ENCODE measurements at regions not wholly inside any gene's neighbourhood (a gene's known extent, or its start where the extent isn't known, plus 50 kb on each side); places are given as distances from the start of the nearest gene placed in this dataset.

DNA sequence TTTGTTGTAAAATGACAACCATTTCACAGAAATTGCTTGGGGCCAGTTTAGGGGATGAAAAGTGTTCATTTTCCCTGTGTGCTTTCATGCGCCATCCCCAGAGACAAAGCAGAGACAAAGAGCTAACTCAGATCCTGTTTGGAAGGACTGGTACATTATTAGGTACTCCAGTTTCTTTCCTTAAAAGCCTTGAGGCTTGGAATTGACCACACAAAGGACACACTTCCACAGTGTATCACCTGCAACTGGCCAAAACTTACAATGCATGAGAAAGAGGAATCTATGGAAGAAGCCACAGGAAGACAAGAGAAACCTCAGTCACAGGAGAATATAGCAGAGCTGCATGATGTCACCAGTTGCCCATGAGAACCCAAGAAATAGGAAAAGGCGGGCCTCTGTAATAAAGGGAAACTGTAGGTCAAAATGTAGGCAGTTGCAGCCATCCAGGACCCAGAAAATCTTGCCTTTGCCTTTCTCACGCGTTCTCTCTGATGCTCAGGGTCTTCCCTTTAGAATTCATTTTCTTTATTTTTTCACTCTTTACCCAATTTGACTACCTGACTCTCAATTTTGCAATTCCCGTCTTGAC lies 339.0 kb downstream of the RMST start:
- H3K27me3 ChIP-seq (ENCODE audit: control insufficient read depth in 1 of 2, insufficient read depth in 2 of 2, low read length in 2 of 2): no peaks in the 10 kb centered on the region
- 90 to 91% methylated on average over 5 of the region's 5 CpGs for WGBS, 2 donors
- no peaks in the 10 kb centered on the region for H3K4me1 ChIP-seq (ENCODE audit: control insufficient read depth in 2 of 2, insufficient read depth in 2 of 2, low read length in 1 of 2)
- no peak overlapping the region for H3K27ac ChIP-seq (ENCODE audit: low read depth in 2 of 2, low read length in 1 of 2)
- no peaks in the 10 kb centered on the region for H3K9me3 ChIP-seq (ENCODE audit: control insufficient read depth in 2 of 2, insufficient read depth in 1 of 2, low read depth in 1 of 2, low read length in 1 of 2)
- H3K36me3 ChIP-seq (ENCODE audit: control insufficient read depth in 2 of 2, insufficient read depth in 2 of 2, low read length in 1 of 2): no peaks in the 10 kb centered on the region
- H3K4me3 ChIP-seq (ENCODE audit: low read depth in 1 of 2, low read length in 2 of 2): no peak overlapping the region

DNA sequence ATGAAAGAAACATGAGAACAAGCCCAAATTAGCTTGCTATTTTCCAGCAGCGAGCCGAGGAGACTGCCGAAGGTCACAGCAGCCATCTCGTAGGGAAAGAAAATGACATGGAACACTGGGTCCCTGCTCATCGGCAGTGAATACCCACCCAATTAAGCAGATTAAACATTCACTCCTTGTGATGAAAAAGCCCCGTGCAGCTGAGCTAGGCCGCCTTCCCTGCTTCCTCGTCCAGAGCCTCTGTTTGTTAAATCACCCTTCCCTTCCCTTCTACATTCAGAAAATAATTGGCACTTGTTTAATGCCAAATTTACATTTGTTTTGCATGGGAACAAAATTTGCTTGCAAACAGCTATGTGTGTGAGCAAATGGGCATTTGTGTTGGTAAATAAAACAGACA lies 342.5 kb downstream of the RMST start:
- Histone ChIP-seq H3K9me3 (ENCODE audit: control insufficient read depth in 2 of 2, insufficient read depth in 1 of 2, low read depth in 1 of 2, low read length in 1 of 2) (no peaks in the 10 kb centered on the region), H3K36me3 (ENCODE audit: control insufficient read depth in 2 of 2, insufficient read depth in 2 of 2, low read length in 1 of 2) (no peaks in the 10 kb centered on the region), H3K27me3 (ENCODE audit: control insufficient read depth in 1 of 2, insufficient read depth in 2 of 2, low read length in 2 of 2) (no peaks in the 10 kb centered on the region), H3K27ac (ENCODE audit: low read depth in 2 of 2, low read length in 1 of 2) (no peak overlapping the region), H3K4me3 (ENCODE audit: low read depth in 1 of 2, low read length in 2 of 2) (no peak overlapping the region), H3K4me1 (ENCODE audit: control insufficient read depth in 2 of 2, insufficient read depth in 2 of 2, low read length in 1 of 2) (no peaks in the 10 kb centered on the region)
- 63 to 78% methylated on average over 8 of the region's 8 CpGs for WGBS, 2 donors

DNA sequence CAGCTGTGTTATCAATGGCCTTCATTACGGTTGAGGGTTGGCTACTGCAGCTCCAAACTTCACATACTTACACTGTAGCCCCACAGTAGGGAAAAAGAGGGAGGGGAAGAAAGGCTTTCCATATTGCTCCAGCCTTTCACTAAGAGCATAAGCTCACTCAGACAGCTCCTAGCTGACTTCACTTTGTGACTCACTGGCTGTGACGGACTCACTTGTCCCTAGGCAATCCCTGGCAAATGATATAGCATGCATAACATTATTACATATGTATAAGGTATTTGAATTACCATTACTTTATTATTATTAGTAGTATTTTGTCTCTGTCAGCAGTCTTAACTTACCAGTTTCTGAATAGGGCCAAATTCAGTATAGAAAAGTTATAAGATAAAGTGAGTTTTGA lies 350.7 kb downstream of the RMST start:
- Histone ChIP-seq H3K27me3 (ENCODE audit: control insufficient read depth in 1 of 2, insufficient read depth in 2 of 2, low read length in 2 of 2) (no peaks in the 10 kb centered on the region), H3K4me1 (ENCODE audit: control insufficient read depth in 2 of 2, insufficient read depth in 2 of 2, low read length in 1 of 2) (no peaks in the 10 kb centered on the region), H3K36me3 (ENCODE audit: control insufficient read depth in 2 of 2, insufficient read depth in 2 of 2, low read length in 1 of 2) (no peaks in the 10 kb centered on the region), H3K27ac (ENCODE audit: low read depth in 2 of 2, low read length in 1 of 2) (no peak overlapping the region), H3K4me3 (ENCODE audit: low read depth in 1 of 2, low read length in 2 of 2) (no peak overlapping the region), H3K9me3 (ENCODE audit: control insufficient read depth in 2 of 2, insufficient read depth in 1 of 2, low read depth in 1 of 2, low read length in 1 of 2) (no peaks in the 10 kb centered on the region)
- WGBS, 2 donors: 71 to 72% methylated on average over 2 of the region's 2 CpGs

DNA sequence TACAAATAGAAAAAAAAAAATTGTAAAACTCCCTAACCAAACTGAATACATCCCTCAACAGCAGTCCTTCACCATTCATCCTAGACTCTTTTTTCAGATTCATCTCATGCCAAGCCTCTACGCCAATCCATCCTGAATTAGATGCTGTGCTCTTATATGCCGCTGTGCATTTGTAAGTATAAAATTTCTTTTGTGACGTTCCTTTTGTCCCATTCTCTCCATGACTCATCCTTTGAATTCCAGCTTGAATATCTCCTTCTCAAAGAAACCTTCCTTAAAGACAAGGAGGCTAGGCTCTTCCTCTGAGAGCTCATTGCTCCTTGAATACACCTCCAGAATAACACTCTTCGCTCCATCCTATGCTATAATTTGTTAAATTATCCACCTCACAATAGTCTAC lies 359.2 kb downstream of the RMST start:
- Histone ChIP-seq H3K9me3 (ENCODE audit: control insufficient read depth in 2 of 2, insufficient read depth in 1 of 2, low read depth in 1 of 2, low read length in 1 of 2) (no peaks in the 10 kb centered on the region), H3K4me1 (ENCODE audit: control insufficient read depth in 2 of 2, insufficient read depth in 2 of 2, low read length in 1 of 2) (no peaks in the 10 kb centered on the region), H3K4me3 (ENCODE audit: low read depth in 1 of 2, low read length in 2 of 2) (no peak overlapping the region), H3K36me3 (ENCODE audit: control insufficient read depth in 2 of 2, insufficient read depth in 2 of 2, low read length in 1 of 2) (no peaks in the 10 kb centered on the region), H3K27ac (ENCODE audit: low read depth in 2 of 2, low read length in 1 of 2) (no peak overlapping the region), H3K27me3 (ENCODE audit: control insufficient read depth in 1 of 2, insufficient read depth in 2 of 2, low read length in 2 of 2) (no peaks in the 10 kb centered on the region)
- whole genome bisulfite sequencing, 2 donors: 80 to 82% methylated on average over 4 of the region's 4 CpGs

DNA sequence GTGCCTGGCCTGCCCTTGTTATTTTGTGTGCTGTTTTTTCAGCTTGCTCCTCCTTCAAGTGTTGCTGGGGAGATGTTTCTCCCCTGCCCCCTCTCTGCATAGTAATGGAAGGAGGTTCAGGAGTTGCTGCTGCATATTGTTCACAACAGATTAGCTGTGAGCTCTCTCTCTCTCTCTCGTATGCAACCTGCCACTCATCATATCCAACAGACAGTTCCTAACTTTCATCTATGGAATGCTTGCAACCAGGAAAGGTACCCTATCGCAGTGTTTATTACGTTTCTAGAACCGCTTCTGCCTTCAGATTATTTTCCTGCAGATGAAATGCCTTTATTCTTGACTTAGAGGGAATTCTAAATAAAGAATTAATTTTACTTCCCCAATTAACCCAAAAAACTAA lies 372.9 kb downstream of the RMST start:
- Histone ChIP-seq H3K4me3 (ENCODE audit: low read depth in 1 of 2, low read length in 2 of 2) (no peak overlapping the region), H3K27ac (ENCODE audit: low read depth in 2 of 2, low read length in 1 of 2) (no peak overlapping the region), H3K36me3 (ENCODE audit: control insufficient read depth in 2 of 2, insufficient read depth in 2 of 2, low read length in 1 of 2) (no peaks in the 10 kb centered on the region), H3K9me3 (ENCODE audit: control insufficient read depth in 2 of 2, insufficient read depth in 1 of 2, low read depth in 1 of 2, low read length in 1 of 2) (no peaks in the 10 kb centered on the region), H3K27me3 (ENCODE audit: control insufficient read depth in 1 of 2, insufficient read depth in 2 of 2, low read length in 2 of 2) (no peaks in the 10 kb centered on the region), H3K4me1 (ENCODE audit: control insufficient read depth in 2 of 2, insufficient read depth in 2 of 2, low read length in 1 of 2) (no peaks in the 10 kb centered on the region)
- 87 to 90% methylated on average over 4 of the region's 4 CpGs for WGBS, 2 donors

DNA sequence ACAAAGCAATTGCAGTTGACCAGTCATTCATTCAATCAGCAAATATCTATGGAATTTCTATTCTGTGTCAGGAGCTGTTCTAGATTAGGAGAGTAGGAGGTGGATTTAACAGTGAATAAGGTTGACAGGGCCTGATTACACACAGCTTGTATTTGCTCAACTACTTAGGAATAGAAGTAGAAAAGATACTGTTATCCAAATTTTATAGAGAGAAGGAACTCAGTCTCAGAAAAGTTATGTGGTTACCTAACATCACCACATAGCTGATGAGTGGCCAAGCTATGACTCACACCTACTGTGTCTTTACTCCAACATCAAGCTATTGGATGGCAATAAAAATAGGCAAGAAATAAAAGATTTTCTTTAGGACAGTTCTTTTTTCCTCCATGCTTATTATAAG lies 374.8 kb downstream of the RMST start:
- no peaks in the 10 kb centered on the region for H3K27me3 ChIP-seq (ENCODE audit: control insufficient read depth in 1 of 2, insufficient read depth in 2 of 2, low read length in 2 of 2)
- no peak overlapping the region for H3K4me3 ChIP-seq (ENCODE audit: low read depth in 1 of 2, low read length in 2 of 2)
- H3K4me1 ChIP-seq (ENCODE audit: control insufficient read depth in 2 of 2, insufficient read depth in 2 of 2, low read length in 1 of 2): no peaks in the 10 kb centered on the region
- H3K27ac ChIP-seq (ENCODE audit: low read depth in 2 of 2, low read length in 1 of 2): no peak overlapping the region
- no peaks in the 10 kb centered on the region for H3K9me3 ChIP-seq (ENCODE audit: control insufficient read depth in 2 of 2, insufficient read depth in 1 of 2, low read depth in 1 of 2, low read length in 1 of 2)
- no peaks in the 10 kb centered on the region for H3K36me3 ChIP-seq (ENCODE audit: control insufficient read depth in 2 of 2, insufficient read depth in 2 of 2, low read length in 1 of 2)

DNA sequence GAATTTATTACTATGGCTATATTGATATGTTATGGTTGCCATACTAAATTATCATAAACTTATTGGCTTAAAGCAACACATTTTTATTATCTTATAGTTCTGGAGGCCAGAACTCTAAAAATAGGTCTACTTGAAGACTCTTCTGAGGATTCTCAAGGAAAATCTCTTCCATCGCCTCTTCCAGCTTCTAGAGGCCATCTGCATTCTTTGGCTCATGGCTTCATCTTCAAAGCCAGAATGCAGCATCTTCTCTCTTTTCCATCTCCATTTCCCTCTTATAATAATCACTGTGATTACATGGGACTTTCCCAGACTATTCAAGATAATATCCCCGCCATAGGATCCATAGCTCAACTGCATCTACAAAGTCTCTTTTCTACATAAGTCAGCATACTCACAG lies 385.4 kb downstream of the RMST start:
- 56 to 89% methylated on average over 2 of the region's 2 CpGs for whole genome bisulfite sequencing, 2 donors
- Histone ChIP-seq H3K27me3 (ENCODE audit: control insufficient read depth in 1 of 2, insufficient read depth in 2 of 2, low read length in 2 of 2) (no peaks in the 10 kb centered on the region), H3K4me1 (ENCODE audit: control insufficient read depth in 2 of 2, insufficient read depth in 2 of 2, low read length in 1 of 2) (no peaks in the 10 kb centered on the region), H3K9me3 (ENCODE audit: control insufficient read depth in 2 of 2, insufficient read depth in 1 of 2, low read depth in 1 of 2, low read length in 1 of 2) (no peaks in the 10 kb centered on the region), H3K36me3 (ENCODE audit: control insufficient read depth in 2 of 2, insufficient read depth in 2 of 2, low read length in 1 of 2) (no peaks in the 10 kb centered on the region), H3K27ac (ENCODE audit: low read depth in 2 of 2, low read length in 1 of 2) (no peak overlapping the region), H3K4me3 (ENCODE audit: low read depth in 1 of 2, low read length in 2 of 2) (no peak overlapping the region)

DNA sequence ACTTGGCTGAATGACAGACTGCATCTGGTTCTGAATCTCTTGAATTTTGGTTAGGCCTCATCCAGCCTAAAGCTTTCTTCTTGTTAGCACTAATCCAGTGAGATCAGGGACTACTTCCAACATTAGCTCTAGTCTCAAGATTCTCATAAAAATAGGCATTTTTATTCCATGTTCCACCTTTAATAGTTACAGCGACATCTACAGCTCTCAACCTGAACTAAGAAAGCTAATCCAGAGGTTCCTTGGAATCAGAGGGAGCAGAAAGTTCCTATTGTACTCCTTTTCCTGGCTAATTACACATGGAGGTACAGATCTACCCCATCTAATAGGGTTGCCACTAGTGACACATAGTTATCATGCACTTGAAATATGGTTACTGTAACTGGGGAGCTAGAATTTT lies 391.9 kb downstream of the RMST start:
- no peaks in the 10 kb centered on the region for H3K9me3 ChIP-seq (ENCODE audit: control insufficient read depth in 2 of 2, insufficient read depth in 1 of 2, low read depth in 1 of 2, low read length in 1 of 2)

DNA sequence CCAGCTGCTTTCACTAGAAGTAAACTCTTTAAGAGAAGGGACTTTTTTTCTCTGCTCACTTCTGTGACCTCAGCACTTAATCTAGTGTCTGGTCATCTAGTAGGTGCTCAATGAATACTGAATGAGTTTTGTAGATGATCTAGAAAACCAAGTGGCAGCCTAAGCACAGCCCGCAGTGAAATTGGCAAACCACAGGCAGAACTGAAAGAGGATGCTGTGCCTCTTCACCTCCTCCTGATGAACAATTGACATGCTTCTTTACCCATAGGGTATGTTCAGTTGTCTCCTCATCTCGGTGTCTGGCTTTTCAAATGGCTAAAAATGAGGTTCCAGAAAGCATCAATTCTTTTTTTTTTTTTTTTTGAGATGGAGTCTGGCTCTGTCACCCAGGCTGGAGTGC lies 399.5 kb downstream of the RMST start:
- no peaks in the 10 kb centered on the region for H3K27me3 ChIP-seq (ENCODE audit: control insufficient read depth in 1 of 2, insufficient read depth in 2 of 2, low read length in 2 of 2)
- no peak overlapping the region for H3K27ac ChIP-seq (ENCODE audit: low read depth in 2 of 2, low read length in 1 of 2)
- no peaks in the 10 kb centered on the region for H3K4me1 ChIP-seq (ENCODE audit: control insufficient read depth in 2 of 2, insufficient read depth in 2 of 2, low read length in 1 of 2)
- no peaks in the 10 kb centered on the region for H3K36me3 ChIP-seq (ENCODE audit: control insufficient read depth in 2 of 2, insufficient read depth in 2 of 2, low read length in 1 of 2)
- no peak overlapping the region for H3K4me3 ChIP-seq (ENCODE audit: low read depth in 1 of 2, low read length in 2 of 2)
- WGBS, 2 donors: 78 to 96% methylated on average over 1 to 2 of the region's 2 CpGs
- no peaks in the 10 kb centered on the region for H3K9me3 ChIP-seq (ENCODE audit: control insufficient read depth in 2 of 2, insufficient read depth in 1 of 2, low read depth in 1 of 2, low read length in 1 of 2)

More for the DNA sequence above, 391.9 kb downstream of the RMST start:
- WGBS, 2 donors: 88 to 93% methylated on average over 1 of the region's 1 CpG
- Histone ChIP-seq H3K27me3 (ENCODE audit: control insufficient read depth in 1 of 2, insufficient read depth in 2 of 2, low read length in 2 of 2) (no peaks in the 10 kb centered on the region), H3K36me3 (ENCODE audit: control insufficient read depth in 2 of 2, insufficient read depth in 2 of 2, low read length in 1 of 2) (no peaks in the 10 kb centered on the region), H3K4me1 (ENCODE audit: control insufficient read depth in 2 of 2, insufficient read depth in 2 of 2, low read length in 1 of 2) (no peaks in the 10 kb centered on the region), H3K4me3 (ENCODE audit: low read depth in 1 of 2, low read length in 2 of 2) (no peak overlapping the region), H3K27ac (ENCODE audit: low read depth in 2 of 2, low read length in 1 of 2) (no peak overlapping the region)

DNA sequence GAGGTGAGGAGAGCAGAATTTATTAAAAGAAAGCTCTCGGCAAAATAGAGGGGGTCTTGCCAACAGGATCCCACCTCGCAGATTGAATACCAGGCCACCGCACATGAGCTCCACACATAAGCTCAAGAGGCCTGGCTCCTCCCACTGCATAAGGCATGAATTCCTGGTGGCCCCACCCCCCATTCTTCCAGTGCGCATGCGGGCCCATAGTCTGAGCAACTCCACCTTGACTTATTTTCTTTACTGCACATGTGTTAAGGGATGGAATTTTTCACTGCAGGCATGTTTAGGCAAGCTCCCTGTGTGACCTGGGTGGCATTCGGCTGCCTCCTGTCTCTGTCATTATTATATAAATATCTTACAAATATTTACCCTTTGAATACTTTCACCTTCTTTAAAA lies 412.5 kb downstream of the RMST start:
- no peaks in the 10 kb centered on the region for H3K36me3 ChIP-seq (ENCODE audit: control insufficient read depth in 2 of 2, insufficient read depth in 2 of 2, low read length in 1 of 2)
- no peak overlapping the region for H3K27ac ChIP-seq (ENCODE audit: low read depth in 2 of 2, low read length in 1 of 2)
- no peaks in the 10 kb centered on the region for H3K9me3 ChIP-seq (ENCODE audit: control insufficient read depth in 2 of 2, insufficient read depth in 1 of 2, low read depth in 1 of 2, low read length in 1 of 2)
- H3K4me3 ChIP-seq (ENCODE audit: low read depth in 1 of 2, low read length in 2 of 2): no peak overlapping the region
- no peaks in the 10 kb centered on the region for H3K27me3 ChIP-seq (ENCODE audit: control insufficient read depth in 1 of 2, insufficient read depth in 2 of 2, low read length in 2 of 2)
- WGBS, 2 donors: 56 to 62% methylated on average over 6 of the region's 6 CpGs
- H3K4me1 ChIP-seq (ENCODE audit: control insufficient read depth in 2 of 2, insufficient read depth in 2 of 2, low read length in 1 of 2): peaks cover 2 to 3% of the 10 kb centered on the region in 2 donors

Measured in esophagus (tissue), 2 donors.